Pancreas (tissue), 10 donors: ENCODE measurements at regions not wholly inside any gene's neighbourhood (a gene's known extent, or its start where the extent isn't known, plus 50 kb on each side); places are given as distances from the start of the nearest gene placed in this dataset.

Source experiments
- ATAC-seq, 4 donors: fragments of 200-7000 bp; cut with Tn5 transposase; one replicate each; pipeline versions ENCODE4 v1.8.0 to v1.9.1; 2020; ENCODE audit warnings: mild to moderate bottlenecking in 4 of 4, moderate library complexity in 4 of 4
- DNase-seq, 6 donors: peaks; one replicate each; pipeline ENCODE4 v3.0.0-alpha.2; 2020
- FAIRE-seq: peaks from 2 replicates; lab custom pipeline; 2012; peaks lifted over from hg19 to GRCh38; lab: Jason Lieb, UNC
- H3K27ac ChIP-seq, 4 donors: fragments of 200-600 bp; sonication (generic); 1 replicate in 3 of 4; 2 replicates in 1 of 4; pipeline versions ENCODE4 v1.5.0 to v1.8.0; 2020
- H3K27me3 ChIP-seq, 4 donors: fragments of 200-600 bp; one replicate each; pipeline ENCODE4 v1.8.0; 2021
- H3K36me3 ChIP-seq, 3 donors: fragments of 200-600 bp; sonication (generic) in 1 of 3; one replicate each; pipeline versions ENCODE4 v1.5.0 to v1.8.0; 2020 to 2021
- H3K4me1 ChIP-seq, 3 donors: fragments of 200-600 bp; one replicate each; pipeline ENCODE4 v1.8.0; 2021
- H3K4me3 ChIP-seq, 4 donors: fragments of 200-600 bp; sonication (generic) in 2 of 4; one replicate each; pipeline versions ENCODE4 v1.5.0 to v1.8.0; 2020 to 2021
- H3K9me3 ChIP-seq, 4 donors: fragments of 200-600 bp; one replicate each; pipeline ENCODE4 v1.8.0; 2021
- CTCF ChIP-seq, 4 donors: fragments of 200-600 bp; sonication (generic) in 3 of 4; IDR thresholded peaks; one replicate each; pipeline versions ENCODE4 v1.5.0 to v1.8.0; 2021; ENCODE audit warnings: antibody characterized with exemption in 4 of 4
- WGBS, 2 donors: extraction: QIAGEN DNeasy Blood & Tissue Kit; methylation state at CpG; one replicate each; pipeline ENCODE4 v1.1.7; 2013; 5-methylcytosine and 5-hydroxymethylcytosine counted together
- intact Hi-C, 3 donors: fragments of 100-400 bp; cut with DNase I; formaldehyde crosslinking; loops; one replicate each; pipeline versions ENCODE4 v1.11.1 to v1.14.2; 2022
- donor health status: healthy with polysubstance abuse.
- donor health status: DM: no; HTN: no; CAD: no; lungs with moderate emphysema.
- donor health status: DM: no; HTN: no; CAD: no.
- donor health status: control.
- donor health status: control.
- donor health status: Bipolar disorder and iron deficiency.
- donor health status: DM: yes; HTN: yes; CAD: no.
- donor health status: DM: no; HTN: no; CAD: no.
- donor health status: DM: no; HTN: no; CAD: no.
- donor health status: DM: yes; HTN: yes; CAD: no.

GRCh38 chr5:90338712-90339372 lies 70.7 kb downstream of the CETN3 start:
- WGBS, 2 donors, result 46 to 52% methylated on average over 5 of the region's 5 CpGs
- DNase-seq (no peak), ATAC-seq (no peak), FAIRE-seq (no peak)
- Histone ChIP-seq H3K27me3 (no peaks in the 10 kb centered on the region), H3K4me1 (no peaks in the 10 kb centered on the region), H3K27ac (no peak overlapping the region), H3K36me3 (no peaks in the 10 kb centered on the region), H3K4me3 (no peak overlapping the region), H3K9me3 (no peaks in the 10 kb centered on the region)
- TF ChIP-seq CTCF (IDR thresholded peaks at IDR 0.05), result no peak
- intact Hi-C loops, result no loop called here

- intact Hi-C loops, result no loop called here
- WGBS, 2 donors, result 42 to 53% methylated on average over 5 of the region's 5 CpGs
- ATAC-seq (no peak), FAIRE-seq (no peak), DNase-seq (no peak)
- Histone ChIP-seq H3K36me3 (no peaks in the 10 kb centered on the region), H3K4me3 (no peak overlapping the region), H3K27ac (no peak overlapping the region), H3K9me3 (no peaks in the 10 kb centered on the region), H3K4me1 (no peaks in the 10 kb centered on the region), H3K27me3 (no peaks in the 10 kb centered on the region)
- no peak for TF ChIP-seq CTCF (IDR thresholded peaks at IDR 0.05)
These were observed 72.0 kb downstream of the CETN3 start for GRCh38 chr5:90337449-90338052.

GRCh38 chr5:90336752-90337151 lies 72.8 kb downstream of the CETN3 start:
- Histone ChIP-seq H3K9me3 (no peaks in the 10 kb centered on the region), H3K27ac (no peak overlapping the region), H3K27me3 (no peaks in the 10 kb centered on the region), H3K4me3 (no peak overlapping the region), H3K36me3 (no peaks in the 10 kb centered on the region), H3K4me1 (no peaks in the 10 kb centered on the region)
- FAIRE-seq (no peak), ATAC-seq (no peak), DNase-seq (no peak)
- no peak for TF ChIP-seq CTCF (IDR thresholded peaks at IDR 0.05)
- intact Hi-C loops, result no loop called here

GRCh38 chr5:90334741-90335140 lies 74.8 kb downstream of the CETN3 start:
- FAIRE-seq (no peak), ATAC-seq (no peak), DNase-seq (no peak)
- no peaks in the 10 kb centered on the region for H3K27me3 ChIP-seq
- H3K4me1 ChIP-seq, result no peaks in the 10 kb centered on the region
- TF ChIP-seq CTCF (IDR thresholded peaks at IDR 0.05), result no peak
- no peaks in the 10 kb centered on the region for H3K9me3 ChIP-seq
- WGBS, 2 donors, result 28 to 31% methylated on average over 1 of the region's 1 CpG
- intact Hi-C loops, result no loop called here
- H3K4me3 ChIP-seq, result no peak overlapping the region
- H3K36me3 ChIP-seq, result no peaks in the 10 kb centered on the region
- no peak overlapping the region for H3K27ac ChIP-seq

GRCh38 chr5:90329911-90330310 lies 79.6 kb downstream of the CETN3 start:
- 77 to 80% methylated on average over 1 of the region's 1 CpG for WGBS, 2 donors
- Histone ChIP-seq H3K36me3 (no peaks in the 10 kb centered on the region), H3K4me1 (no peaks in the 10 kb centered on the region), H3K27ac (no peak overlapping the region), H3K4me3 (no peak overlapping the region), H3K27me3 (no peaks in the 10 kb centered on the region), H3K9me3 (no peaks in the 10 kb centered on the region)
- no peak for TF ChIP-seq CTCF (IDR thresholded peaks at IDR 0.05)
- FAIRE-seq (no peak), DNase-seq (no peak), ATAC-seq (no peak)
- intact Hi-C loops, result no loop called here
